GM12873 (cell line): ENCODE measurements at regions not wholly inside any gene's neighbourhood (a gene's known extent, or its start where the extent isn't known, plus 50 kb on each side); places are given as distances from the start of the nearest gene placed in this dataset.

Experiments used
- CTCF ChIP-seq: IDR thresholded peaks from 2 replicates; pipeline ENCODE4 v1.5.1; 2012; ENCODE audit warnings: low read depth, mild to moderate bottlenecking, moderate library complexity, low read length, control low read depth; ENCODE audit not compliant: insufficient read depth; ENCODE audit errors: missing control alignments

DNA sequence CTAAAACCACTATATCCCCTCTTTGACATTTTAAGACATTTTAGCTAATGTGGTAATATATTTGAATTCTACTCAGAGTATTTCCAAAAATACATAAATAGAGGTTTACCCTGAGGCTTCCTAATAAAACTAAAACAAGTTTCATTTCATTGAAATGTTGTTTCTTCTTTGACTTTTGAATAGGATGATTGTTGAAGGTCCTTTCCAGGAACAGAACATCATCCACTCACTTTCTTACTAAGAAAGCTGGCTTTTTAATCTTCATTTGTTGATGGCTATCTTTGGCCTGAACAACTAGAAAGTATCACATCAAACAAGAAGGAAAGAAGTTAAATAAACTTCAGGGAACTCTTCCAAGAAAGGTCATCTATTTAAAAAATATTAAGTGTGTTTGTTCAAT, 169.7 kb downstream of the RAP2B start:
- no peak for TF ChIP-seq CTCF

- no peak for TF ChIP-seq CTCF
These were observed 172.5 kb downstream of the RAP2B start for GRCh38 chr3:153334558-153334957.

- TF ChIP-seq CTCF: no peak
These were observed 175.3 kb downstream of the RAP2B start for GRCh38 chr3:153337369-153337768.

DNA sequence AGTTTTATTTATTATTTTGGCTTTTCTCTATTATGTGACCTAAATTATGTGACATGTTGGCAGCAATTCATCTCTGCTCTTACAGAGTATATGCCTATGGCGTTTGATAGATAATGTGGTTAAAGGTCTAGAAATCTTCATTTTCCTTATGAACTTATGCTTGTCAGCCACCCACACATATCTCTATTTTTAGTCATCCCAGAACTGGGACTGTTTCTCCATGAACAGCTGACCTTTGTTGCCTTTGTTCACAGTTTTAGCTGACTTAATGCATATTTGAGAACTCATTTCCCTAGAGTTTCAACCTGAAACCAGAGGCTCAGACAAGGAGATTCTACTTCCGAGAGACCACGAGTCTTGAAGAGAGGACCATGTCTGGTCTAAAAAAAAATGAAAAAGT, 176.5 kb downstream of the RAP2B start:
- no peak for TF ChIP-seq CTCF

- no peak for TF ChIP-seq CTCF
These were observed 177.0 kb downstream of the RAP2B start for GRCh38 chr3:153339065-153339464.

- no peak for TF ChIP-seq CTCF
These were observed 182.2 kb downstream of the RAP2B start for GRCh38 chr3:153343988-153344782.

GRCh38 chr3:153348457-153349107, 186.6 kb downstream of the RAP2B start:
- TF ChIP-seq CTCF: no peak
